ENCODE measurements at regions not wholly inside any gene's neighbourhood (a gene's known extent, or its start where the extent isn't known, plus 50 kb on each side); places are given as distances from the start of the nearest gene placed in this dataset.

DNA sequence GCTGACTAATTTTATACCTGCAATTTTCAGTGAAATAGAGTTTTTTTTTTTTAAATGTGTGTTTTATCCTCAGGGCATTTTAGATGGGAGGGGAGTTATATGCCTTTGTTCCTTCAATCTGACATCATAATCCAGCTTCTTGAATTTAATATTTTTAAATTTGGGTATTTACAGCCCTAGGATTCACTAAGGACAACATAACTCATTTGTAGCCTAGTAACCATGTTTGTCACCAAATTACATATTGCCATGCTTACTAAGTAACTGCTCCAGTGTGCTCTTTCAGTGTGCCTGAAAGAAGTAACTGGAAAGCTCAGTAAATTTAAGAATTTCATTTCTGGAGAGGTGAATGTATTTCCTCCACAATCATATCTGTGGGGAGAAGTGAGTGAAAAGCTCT lies 56.8 kb upstream of the DGKB start:
- TF ChIP-seq ZNF701 (tag by site-specific recombination; IDR thresholded peaks at IDR 0.05) (no peak), PRDM10 (tag by site-specific recombination; IDR thresholded peaks at IDR 0.05) (no peak), ZNF610 (tag by site-specific recombination; IDR thresholded peaks at IDR 0.05; ENCODE audit: borderline replicate concordance) (no peak), ELK4 (IDR thresholded peaks at IDR 0.05; ENCODE audit: borderline replicate concordance, low read depth, low read length) (no peak), ZNF184 (tag by site-specific recombination; IDR thresholded peaks at IDR 0.05) (no peak), ZNF266 (tag by site-specific recombination; IDR thresholded peaks at IDR 0.05; ENCODE audit: low read depth) (no peak), ZNF48 (tag by site-specific recombination; IDR thresholded peaks at IDR 0.05) (no peak), HOXA7 (CRISPR knock-in tag; IDR thresholded peaks at IDR 0.05; ENCODE audit: borderline replicate concordance) (no peak), ZNF362 (tag by site-specific recombination; IDR thresholded peaks at IDR 0.05) (no peak), ZNF292 (tag by site-specific recombination; IDR thresholded peaks at IDR 0.05; ENCODE audit: borderline replicate concordance, low read depth) (no peak), ZNF335 (tag by site-specific recombination; conservative IDR thresholded peaks at IDR 0.05) (no peak), ZNF677 (tag by site-specific recombination; IDR thresholded peaks at IDR 0.05) (no peak)
- ChIA-PET POLR2A (no interaction called here), CTCF (interaction anchor here (1.1 kb wide), 1 partner anchor 57 kb away, joined by 3 read pairs; no protein-coding TSS in a partner anchor)
- Histone ChIP-seq H3K4me3 (ENCODE audit: low read depth, low read length) (no peak overlapping the region), H3K36me3 (ENCODE audit: control insufficient read depth in 2 of 2, insufficient read depth in 1 of 2, low read length in 2 of 2) (no peaks in the 10 kb centered on the region), H3K27ac (ENCODE audit: extremely low read depth, low read depth, low read length) (no peak overlapping the region), H3K4me1 (ENCODE audit: control insufficient read depth, insufficient read depth, low read length) (no peaks in the 10 kb centered on the region; the same call in 1 of the 2 replicates), H3K9me3 (ENCODE audit: control insufficient read depth, insufficient read depth, low read depth, low read length) (no peaks in the 10 kb centered on the region)

DNA sequence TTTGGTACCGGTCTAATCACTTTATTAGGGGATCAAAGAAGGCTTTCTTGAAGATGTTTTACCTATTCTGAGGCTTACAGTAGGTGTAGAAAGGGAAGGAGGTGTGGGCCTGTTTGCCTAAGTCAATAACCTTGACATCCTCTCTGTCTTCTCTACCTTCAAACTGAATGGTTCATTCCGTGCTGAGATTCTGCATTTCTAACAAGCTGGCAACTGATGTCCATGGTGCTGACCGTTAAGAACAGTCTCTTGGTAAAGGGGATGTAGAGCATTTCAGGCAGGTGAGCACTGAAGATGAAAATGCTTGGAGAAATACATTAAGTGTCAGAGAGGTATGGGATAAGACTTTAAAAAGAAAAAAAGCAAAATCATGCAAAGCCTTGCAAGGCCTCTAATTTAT lies 51.5 kb upstream of the DGKB start:
- no peak overlapping the region for H3K27ac ChIP-seq (ENCODE audit: extremely low read depth, low read depth, low read length)
- H3K4me1 ChIP-seq (ENCODE audit: control insufficient read depth, insufficient read depth, low read length), result no peaks in the 10 kb centered on the region
- ChIA-PET CTCF (no interaction called here), POLR2A (no interaction called here)
- no peaks in the 10 kb centered on the region for H3K36me3 ChIP-seq (ENCODE audit: control insufficient read depth in 2 of 2, insufficient read depth in 1 of 2, low read length in 2 of 2)
- no peaks in the 10 kb centered on the region for H3K9me3 ChIP-seq (ENCODE audit: control insufficient read depth, insufficient read depth, low read depth, low read length)
- no peak overlapping the region for H3K4me3 ChIP-seq (ENCODE audit: low read depth, low read length)
- TF ChIP-seq ZNF341 (tag by site-specific recombination; IDR thresholded peaks at IDR 0.05; ENCODE audit: low read depth) (no peak), ATF2 (tag by site-specific recombination; IDR thresholded peaks at IDR 0.05; ENCODE audit: low read depth) (no peak), ZNF558 (tag by site-specific recombination; IDR thresholded peaks at IDR 0.05) (no peak), WT1 (tag by site-specific recombination; IDR thresholded peaks at IDR 0.05) (no peak), ZNF548 (tag by site-specific recombination; IDR thresholded peaks at IDR 0.05) (no peak), ZNF530 (tag by site-specific recombination; IDR thresholded peaks at IDR 0.05; ENCODE audit: low read depth) (no peak), INSM2 (tag by site-specific recombination; IDR thresholded peaks at IDR 0.05) (no peak)
- TF ChIP-seq, protein P1, sequence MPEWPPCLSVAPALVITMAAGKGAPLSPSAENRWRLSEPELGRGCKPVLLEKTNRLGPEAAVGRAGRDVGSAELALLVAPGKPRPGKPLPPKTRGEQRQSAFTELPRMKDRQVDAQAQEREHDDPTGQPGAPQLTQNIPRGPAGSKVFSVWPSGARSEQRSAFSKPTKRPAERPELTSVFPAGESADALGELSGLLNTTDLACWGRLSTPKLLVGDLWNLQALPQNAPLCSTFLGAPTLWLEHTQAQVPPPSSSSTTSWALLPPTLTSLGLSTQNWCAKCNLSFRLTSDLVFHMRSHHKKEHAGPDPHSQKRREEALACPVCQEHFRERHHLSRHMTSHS (tag by site-specific recombination; IDR thresholded peaks at IDR 0.05), result no peak
- TF ChIP-seq, protein P2, sequence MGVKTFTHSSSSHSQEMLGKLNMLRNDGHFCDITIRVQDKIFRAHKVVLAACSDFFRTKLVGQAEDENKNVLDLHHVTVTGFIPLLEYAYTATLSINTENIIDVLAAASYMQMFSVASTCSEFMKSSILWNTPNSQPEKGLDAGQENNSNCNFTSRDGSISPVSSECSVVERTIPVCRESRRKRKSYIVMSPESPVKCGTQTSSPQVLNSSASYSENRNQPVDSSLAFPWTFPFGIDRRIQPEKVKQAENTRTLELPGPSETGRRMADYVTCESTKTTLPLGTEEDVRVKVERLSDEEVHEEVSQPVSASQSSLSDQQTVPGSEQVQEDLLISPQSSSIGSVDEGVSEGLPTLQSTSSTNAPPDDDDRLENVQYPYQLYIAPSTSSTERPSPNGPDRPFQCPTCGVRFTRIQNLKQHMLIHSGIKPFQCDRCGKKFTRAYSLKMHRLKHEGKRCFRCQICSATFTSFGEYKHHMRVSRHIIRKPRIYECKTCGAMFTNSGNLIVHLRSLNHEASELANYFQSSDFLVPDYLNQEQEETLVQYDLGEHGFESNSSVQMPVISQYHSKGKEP (tag by site-specific recombination; IDR thresholded peaks at IDR 0.05), result no peak
- TF ChIP-seq, protein P3, sequence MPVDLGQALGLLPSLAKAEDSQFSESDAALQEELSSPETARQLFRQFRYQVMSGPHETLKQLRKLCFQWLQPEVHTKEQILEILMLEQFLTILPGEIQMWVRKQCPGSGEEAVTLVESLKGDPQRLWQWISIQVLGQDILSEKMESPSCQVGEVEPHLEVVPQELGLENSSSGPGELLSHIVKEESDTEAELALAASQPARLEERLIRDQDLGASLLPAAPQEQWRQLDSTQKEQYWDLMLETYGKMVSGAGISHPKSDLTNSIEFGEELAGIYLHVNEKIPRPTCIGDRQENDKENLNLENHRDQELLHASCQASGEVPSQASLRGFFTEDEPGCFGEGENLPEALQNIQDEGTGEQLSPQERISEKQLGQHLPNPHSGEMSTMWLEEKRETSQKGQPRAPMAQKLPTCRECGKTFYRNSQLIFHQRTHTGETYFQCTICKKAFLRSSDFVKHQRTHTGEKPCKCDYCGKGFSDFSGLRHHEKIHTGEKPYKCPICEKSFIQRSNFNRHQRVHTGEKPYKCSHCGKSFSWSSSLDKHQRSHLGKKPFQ (tag by site-specific recombination; IDR thresholded peaks at IDR 0.05), result no peak
